NOMO-1 (cell line): ENCODE measurements at regions not wholly inside any gene's neighbourhood (a gene's known extent, or its start where the extent isn't known, plus 50 kb on each side); places are given as distances from the start of the nearest gene placed in this dataset.
A peak's percentile ranks its signal among the peaks of the same experiment; 100 is the strongest.

Experiments used
- DNase-seq, 2 experiments: peaks; one replicate each; lab custom pipeline; 2025; ENCODE audit not compliant: unreplicated experiment in 2 of 2; lab: John Stamatoyannopoulos, UW

- DNase-seq, result no peak
Observed at GRCh38 chr15:47990821-47991220, 130.0 kb upstream of the SLC24A5 start.

GRCh38 chr15:47991357-47991756 is 129.4 kb upstream of the SLC24A5 start:
- DNase-seq, result no peak

GRCh38 chr15:47993051-47993450 is 127.7 kb upstream of the SLC24A5 start:
- DNase-seq, result no peak

GRCh38 chr15:47997195-47998080 is 123.4 kb upstream of the SLC24A5 start:
- DNase-seq, result peak; percentile 56 to 85

- DNase-seq, result peak; percentile 32 to 86
Observed at GRCh38 chr15:47998619-47999019, 122.2 kb upstream of the SLC24A5 start.

GRCh38 chr15:48001393-48002039 is 119.3 kb upstream of the SLC24A5 start:
- DNase-seq, result peak; percentile 82 to 95

- peak; percentile 64 to 75 for DNase-seq
Observed at GRCh38 chr15:48002767-48003166, 118.0 kb upstream of the SLC24A5 start.

- DNase-seq, result no peak
Observed at GRCh38 chr15:48003441-48003840, 117.3 kb upstream of the SLC24A5 start.

GRCh38 chr15:48005077-48005476 is 115.7 kb upstream of the SLC24A5 start:
- no peak for DNase-seq

GRCh38 chr15:48006031-48006511 is 114.7 kb upstream of the SLC24A5 start:
- DNase-seq, result no peak

- no peak for DNase-seq
Observed at GRCh38 chr15:48010316-48010715, 110.5 kb upstream of the SLC24A5 start.

- DNase-seq, result no peak
Observed at GRCh38 chr15:48012191-48012590, 108.6 kb upstream of the SLC24A5 start.

- no peak for DNase-seq
Observed at GRCh38 chr15:48016865-48017264, 103.9 kb upstream of the SLC24A5 start.

GRCh38 chr15:48017747-48018146 is 103.0 kb upstream of the SLC24A5 start:
- DNase-seq, result no peak

GRCh38 chr15:48020166-48020565 is 100.6 kb upstream of the SLC24A5 start:
- DNase-seq, result no peak

- no peak for DNase-seq
Observed at GRCh38 chr15:48021336-48022086, 99.3 kb upstream of the SLC24A5 start.

- no peak for DNase-seq
Observed at GRCh38 chr15:48025118-48025517, 95.7 kb upstream of the SLC24A5 start.

GRCh38 chr15:48028712-48029111 is 92.1 kb upstream of the SLC24A5 start:
- DNase-seq, result no peak

GRCh38 chr15:48029642-48030041 is 91.1 kb upstream of the SLC24A5 start:
- DNase-seq, result no peak

- DNase-seq, result no peak
Observed at GRCh38 chr15:48031466-48031865, 89.3 kb upstream of the SLC24A5 start.

GRCh38 chr15:48031973-48032372 is 88.8 kb upstream of the SLC24A5 start:
- no peak for DNase-seq
